SK-N-SH (cell line): ENCODE measurements at regions not wholly inside any gene's neighbourhood (a gene's known extent, or its start where the extent isn't known, plus 50 kb on each side); places are given as distances from the start of the nearest gene placed in this dataset.
A peak's percentile ranks its signal among the peaks of the same experiment; 100 is the strongest.

Experiments used
- CTCF ChIA-PET: fragments of 300-600, 350-600 bp; formaldehyde crosslinking; extraction: SDS; loops from one replicate; lab custom pipeline; 2021; lab: Yijun Ruan, JAX
- POLR2A ChIA-PET: fragments of 350-600 bp; sonication (Branson Sonifier 250); formaldehyde crosslinking; extraction: SDS; loops from one replicate; lab custom pipeline; 2020; ENCODE audit warnings: antibody characterized with exemption, inconsistent platforms; lab: Yijun Ruan, JAX
- DNase-seq: peaks from one replicate; pipeline ENCODE4 v3.0.0; 2012
- H2AFZ ChIP-seq: fragments of 200-600 bp; sonication (generic); 2 replicates; pipeline ENCODE4 v1.8.1; 2016; ENCODE audit warnings: antibody characterized with exemption, mild to moderate bottlenecking, low read depth
- H3F3A ChIP-seq: fragments of 200-600 bp; sonication (generic); replicated peaks from 2 replicates; pipeline ENCODE3; 2016; ENCODE audit warnings: antibody characterized with exemption, mild to moderate bottlenecking; ENCODE audit not compliant: insufficient read depth
- H3K27ac ChIP-seq, 2 experiments: fragments of 200-500 bp in 1 of 2; fragments of 200-600 bp in 1 of 2; sonication (Bioruptor generic) in 1 of 2; sonication (generic), shearing (Covaris generic) in 1 of 2; 2 replicates each; pipeline versions ENCODE4 v1.5.1 to v1.6.1; 2014 to 2016; ENCODE audit warnings: low read depth in 2 of 2, inconsistent platforms in 1 of 2, low read length in 1 of 2, mild to moderate bottlenecking in 1 of 2, mixed read lengths in 1 of 2
- H3K27me3 ChIP-seq: fragments of 200-600 bp; sonication (generic), shearing (Covaris generic); 2 replicates; pipeline ENCODE4 v1.6.1; 2016; ENCODE audit warnings: mixed run types; ENCODE audit not compliant: insufficient read depth
- H3K36me3 ChIP-seq, 2 experiments: fragments of 200-500 bp in 1 of 2; fragments of 200-600 bp in 1 of 2; sonication (Bioruptor generic) in 1 of 2; sonication (generic) in 1 of 2; replicated peaks in 1 of 2; 2 replicates each; pipeline versions ENCODE3 to v1.5.1; 2014 to 2016; ENCODE audit warnings: low read length in 1 of 2, mild to moderate bottlenecking in 1 of 2; ENCODE audit not compliant: insufficient read depth in 2 of 2, control insufficient read depth in 1 of 2
- H3K4me1 ChIP-seq, 2 experiments: fragments of 200-500 bp in 1 of 2; fragments of 200-600 bp in 1 of 2; sonication (Bioruptor generic) in 1 of 2; sonication (generic), shearing (Covaris generic) in 1 of 2; 2 replicates each; pipeline versions ENCODE4 v1.5.1 to v1.6.1; 2014 to 2016; ENCODE audit warnings: low read depth in 1 of 2, low read length in 1 of 2, mixed run types in 1 of 2; ENCODE audit not compliant: insufficient read depth in 2 of 2, control insufficient read depth in 1 of 2
- H3K4me2 ChIP-seq: fragments of 200-600 bp; sonication (generic), shearing (Covaris generic); 2 replicates; pipeline ENCODE4 v1.6.1; 2017; ENCODE audit warnings: mixed run types
- H3K4me3 ChIP-seq, 2 experiments: fragments of 200-500 bp in 1 of 2; fragments of 200-600 bp in 1 of 2; sonication (Bioruptor generic) in 1 of 2; sonication (generic), shearing (Covaris generic) in 1 of 2; 2 replicates each; pipeline versions ENCODE4 v1.5.1 to v1.8.1; 2014 to 2016; ENCODE audit warnings: low read depth in 2 of 2, inconsistent platforms in 1 of 2, low read length in 1 of 2, mild to moderate bottlenecking in 1 of 2, mixed read lengths in 1 of 2, moderate library complexity in 1 of 2
- H3K79me2 ChIP-seq: fragments of 200-600 bp; sonication (generic); 2 replicates; pipeline ENCODE4 v1.8.1; 2017; ENCODE audit warnings: mild to moderate bottlenecking; ENCODE audit not compliant: insufficient read depth
- H3K9ac ChIP-seq: fragments of 200-600 bp; sonication (generic); 2 replicates; pipeline ENCODE4 v1.6.1; 2017; ENCODE audit warnings: mixed run types
- H3K9me2 ChIP-seq: fragments of 200-600 bp; sonication (generic); 2 replicates; pipeline ENCODE4 v1.6.1; 2017; ENCODE audit warnings: mixed run types
- H3K9me3 ChIP-seq: fragments of 200-600 bp; sonication (generic); 2 replicates; pipeline ENCODE4 v1.6.1; 2017; ENCODE audit warnings: mixed run types, mild to moderate bottlenecking, moderate library complexity
- H4K20me1 ChIP-seq: fragments of 200-600 bp; sonication (generic); 2 replicates; pipeline ENCODE4 v1.6.1; 2017; ENCODE audit warnings: mild to moderate bottlenecking, mixed run types; ENCODE audit not compliant: insufficient read depth
- ELF1 ChIP-seq: IDR thresholded peaks from 2 replicates; pipeline ENCODE4 v1.4.0; 2012
- EP300 ChIP-seq, 2 experiments: IDR thresholded peaks; 2 replicates each; pipeline versions ENCODE4 v1.4.0 to v1.6.1; 2012; ENCODE audit warnings: borderline replicate concordance in 1 of 2, low read depth in 1 of 2, low read length in 1 of 2
- EZH2phosphoT487 ChIP-seq: fragments of 200-600 bp; sonication (generic); IDR thresholded peaks from 2 replicates; pipeline ENCODE4 v1.6.1; 2017; ENCODE audit warnings: low read depth, mixed run types, mild to moderate bottlenecking, antibody characterized with exemption, moderate library complexity, borderline replicate concordance
- FOXM1 ChIP-seq: IDR thresholded peaks from 2 replicates; pipeline ENCODE4 v1.4.0; 2012; ENCODE audit warnings: low read depth, mild to moderate bottlenecking
- GATA2 ChIP-seq: sonication (generic); formaldehyde crosslinking; IDR thresholded peaks from 2 replicates; pipeline ENCODE4 v1.5.0; 2020; ENCODE audit warnings: mild to moderate bottlenecking, missing genetic modification reagents
- MEF2A ChIP-seq: IDR thresholded peaks from 2 replicates; pipeline ENCODE4 v1.4.0; 2012; ENCODE audit warnings: low read depth, borderline replicate concordance
- MXI1 ChIP-seq: IDR thresholded peaks from 2 replicates; pipeline ENCODE4 v1.6.1; 2012; ENCODE audit warnings: mild to moderate bottlenecking, low read depth, low read length, improper control_type of control experiment
- NFIC ChIP-seq: IDR thresholded peaks from 2 replicates; pipeline ENCODE4 v1.4.0; 2012; ENCODE audit warnings: borderline replicate concordance
- NRF1 ChIP-seq: IDR thresholded peaks from 2 replicates; pipeline ENCODE4 v1.6.1; 2012; ENCODE audit warnings: low read depth, mild to moderate bottlenecking, low read length
- POLR2AphosphoS5 ChIP-seq: IDR thresholded peaks from 2 replicates; pipeline ENCODE4 v1.6.1; 2012; ENCODE audit warnings: low read depth, low read length
- RAD21 ChIP-seq: IDR thresholded peaks from 2 replicates; pipeline ENCODE4 v1.6.1; 2012; ENCODE audit warnings: mild to moderate bottlenecking, low read length
- RCOR1 ChIP-seq: fragments of 150-350 bp; IDR thresholded peaks from 2 replicates; pipeline ENCODE4 v1.6.1; 2017; ENCODE audit warnings: antibody characterized with exemption, low read length
- RFX5 ChIP-seq: IDR thresholded peaks from 2 replicates; pipeline ENCODE4 v1.6.1; 2012; ENCODE audit warnings: mild to moderate bottlenecking, improper control_type of control experiment, low read length
- SIN3A ChIP-seq: IDR thresholded peaks from 2 replicates; pipeline ENCODE4 v1.6.1; 2012; ENCODE audit warnings: low read depth, mild to moderate bottlenecking, low read length, moderate library complexity, borderline replicate concordance
- SMC3 ChIP-seq: IDR thresholded peaks from 2 replicates; pipeline ENCODE4 v1.6.1; 2012; ENCODE audit warnings: low read depth, low read length, improper control_type of control experiment
- TAF1 ChIP-seq: IDR thresholded peaks from 2 replicates; pipeline ENCODE4 v1.6.1; 2012; ENCODE audit warnings: low read depth, mild to moderate bottlenecking, low read length, moderate library complexity, borderline replicate concordance
- TCF12 ChIP-seq: IDR thresholded peaks from 2 replicates; pipeline ENCODE4 v1.4.0; 2012
- USF2 ChIP-seq: fragments of 150-350 bp; IDR thresholded peaks from 2 replicates; pipeline ENCODE4 v1.6.1; 2017; ENCODE audit warnings: antibody characterized with exemption, low read length, low read depth, borderline replicate concordance
- YY1 ChIP-seq: IDR thresholded peaks from 2 replicates; pipeline ENCODE4 v1.4.0; 2012; ENCODE audit warnings: low read depth, mild to moderate bottlenecking
- TF ChIP-seq, protein P1 (sequence below): IDR thresholded peaks from 2 replicates; pipeline ENCODE4 v1.6.1; 2012; ENCODE audit warnings: mild to moderate bottlenecking, low read depth, low read length, moderate library complexity
- TF ChIP-seq, protein P2 (sequence below): IDR thresholded peaks from 2 replicates; pipeline ENCODE4; 2012
- TF ChIP-seq, protein P3 (sequence below): fragments of 150-350 bp; IDR thresholded peaks from 2 replicates; pipeline ENCODE4 v1.6.1; 2016; ENCODE audit warnings: mild to moderate bottlenecking, low read depth, low read length

DNA sequence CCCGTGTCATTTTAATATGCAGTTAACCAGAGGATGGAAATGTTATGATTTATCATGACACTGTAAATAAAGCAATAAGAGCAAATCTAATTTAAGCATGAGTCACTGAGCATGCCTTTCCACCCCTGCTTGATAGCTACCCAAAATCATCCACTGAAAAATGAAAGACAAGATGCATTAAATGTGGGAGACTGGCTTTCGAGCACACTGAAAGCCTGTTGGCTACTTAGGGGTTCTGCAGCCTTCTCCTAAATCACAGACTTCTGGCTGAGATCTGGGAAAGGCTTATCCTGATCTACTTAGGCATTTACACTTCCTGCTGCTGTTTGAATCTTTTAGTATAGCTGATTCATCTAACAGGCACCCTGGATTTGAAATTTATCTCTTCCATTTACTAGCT, 778.3 kb upstream of the CDH7 start (continued):
- TF ChIP-seq, protein P1, sequence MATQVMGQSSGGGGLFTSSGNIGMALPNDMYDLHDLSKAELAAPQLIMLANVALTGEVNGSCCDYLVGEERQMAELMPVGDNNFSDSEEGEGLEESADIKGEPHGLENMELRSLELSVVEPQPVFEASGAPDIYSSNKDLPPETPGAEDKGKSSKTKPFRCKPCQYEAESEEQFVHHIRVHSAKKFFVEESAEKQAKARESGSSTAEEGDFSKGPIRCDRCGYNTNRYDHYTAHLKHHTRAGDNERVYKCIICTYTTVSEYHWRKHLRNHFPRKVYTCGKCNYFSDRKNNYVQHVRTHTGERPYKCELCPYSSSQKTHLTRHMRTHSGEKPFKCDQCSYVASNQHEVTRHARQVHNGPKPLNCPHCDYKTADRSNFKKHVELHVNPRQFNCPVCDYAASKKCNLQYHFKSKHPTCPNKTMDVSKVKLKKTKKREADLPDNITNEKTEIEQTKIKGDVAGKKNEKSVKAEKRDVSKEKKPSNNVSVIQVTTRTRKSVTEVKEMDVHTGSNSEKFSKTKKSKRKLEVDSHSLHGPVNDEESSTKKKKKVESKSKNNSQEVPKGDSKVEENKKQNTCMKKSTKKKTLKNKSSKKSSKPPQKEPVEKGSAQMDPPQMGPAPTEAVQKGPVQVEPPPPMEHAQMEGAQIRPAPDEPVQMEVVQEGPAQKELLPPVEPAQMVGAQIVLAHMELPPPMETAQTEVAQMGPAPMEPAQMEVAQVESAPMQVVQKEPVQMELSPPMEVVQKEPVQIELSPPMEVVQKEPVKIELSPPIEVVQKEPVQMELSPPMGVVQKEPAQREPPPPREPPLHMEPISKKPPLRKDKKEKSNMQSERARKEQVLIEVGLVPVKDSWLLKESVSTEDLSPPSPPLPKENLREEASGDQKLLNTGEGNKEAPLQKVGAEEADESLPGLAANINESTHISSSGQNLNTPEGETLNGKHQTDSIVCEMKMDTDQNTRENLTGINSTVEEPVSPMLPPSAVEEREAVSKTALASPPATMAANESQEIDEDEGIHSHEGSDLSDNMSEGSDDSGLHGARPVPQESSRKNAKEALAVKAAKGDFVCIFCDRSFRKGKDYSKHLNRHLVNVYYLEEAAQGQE, result no peak
- no peak for TF ChIP-seq NRF1
- TF ChIP-seq EP300 (IDR thresholded peaks at IDR 0.05; ENCODE audit: borderline replicate concordance in 1 of 2, low read depth in 1 of 2, low read length in 1 of 2), result peak in 1 of 2 experiments; percentile 69; a peak in 2 of 4 replicates
- no peak for TF ChIP-seq TCF12
- TF ChIP-seq POLR2AphosphoS5, result no peak
- TF ChIP-seq, protein P2, sequence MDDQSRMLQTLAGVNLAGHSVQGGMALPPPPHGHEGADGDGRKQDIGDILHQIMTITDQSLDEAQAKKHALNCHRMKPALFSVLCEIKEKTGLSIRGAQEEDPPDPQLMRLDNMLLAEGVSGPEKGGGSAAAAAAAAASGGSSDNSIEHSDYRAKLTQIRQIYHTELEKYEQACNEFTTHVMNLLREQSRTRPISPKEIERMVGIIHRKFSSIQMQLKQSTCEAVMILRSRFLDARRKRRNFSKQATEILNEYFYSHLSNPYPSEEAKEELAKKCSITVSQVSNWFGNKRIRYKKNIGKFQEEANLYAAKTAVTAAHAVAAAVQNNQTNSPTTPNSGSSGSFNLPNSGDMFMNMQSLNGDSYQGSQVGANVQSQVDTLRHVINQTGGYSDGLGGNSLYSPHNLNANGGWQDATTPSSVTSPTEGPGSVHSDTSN, result peak; percentile 14; the same call in 1 of the 2 replicates
- TF ChIP-seq RFX5, result no peak
- peak; percentile 6; the same call in 1 of the 2 replicates for TF ChIP-seq NFIC
- TF ChIP-seq ELF1, result no peak

- H3K4me3 ChIP-seq, result no peak overlapping the region
- peaks cover 0 to 13% of the 10 kb centered on the region in 2 experiments; a peak in 2 of 4 replicates for H3K4me1 ChIP-seq
- peak overlapping the region in 1 of 2 experiments; percentile 79; a peak in 2 of 4 replicates for H3K27ac ChIP-seq
- H2AFZ ChIP-seq, result no peak overlapping the region
- H3F3A ChIP-seq, result no peaks in the 10 kb centered on the region
- DNase-seq, result peak; percentile 52
- no peaks in the 10 kb centered on the region for H3K27me3 ChIP-seq
- H3K36me3 ChIP-seq, result no peaks in the 10 kb centered on the region
- no peaks in the 10 kb centered on the region for H3K79me2 ChIP-seq
- H3K9me2 ChIP-seq, result no peaks in the 10 kb centered on the region
- no peak overlapping the region for H3K4me2 ChIP-seq
- no peaks in the 10 kb centered on the region for H3K9me3 ChIP-seq
- CTCF ChIA-PET, result interaction anchor here (0.7 to 1.2 kb wide), 3 partner anchors 21 to 317 kb away, joined by 3 read pairs; no protein-coding TSS in a partner anchor
- H3K9ac ChIP-seq, result no peak overlapping the region
- POLR2A ChIA-PET, result no interaction called here
- no peaks in the 10 kb centered on the region for H4K20me1 ChIP-seq
- TF ChIP-seq RAD21 (peak; percentile 75), FOXM1 (no peak), SIN3A (no peak), USF2 (no peak), RCOR1 (peak; percentile 85), SMC3 (peak; percentile 26; the same call in 1 of the 2 replicates), TAF1 (no peak), NRF1 (no peak), YY1 (no peak), POLR2AphosphoS5 (no peak), MXI1 (no peak), EZH2phosphoT487 (no peak), MEF2A (no peak), GATA2 (peak; percentile 55), NFIC (no peak; the same call in 1 of the 2 replicates)
- TF ChIP-seq, protein P3, sequence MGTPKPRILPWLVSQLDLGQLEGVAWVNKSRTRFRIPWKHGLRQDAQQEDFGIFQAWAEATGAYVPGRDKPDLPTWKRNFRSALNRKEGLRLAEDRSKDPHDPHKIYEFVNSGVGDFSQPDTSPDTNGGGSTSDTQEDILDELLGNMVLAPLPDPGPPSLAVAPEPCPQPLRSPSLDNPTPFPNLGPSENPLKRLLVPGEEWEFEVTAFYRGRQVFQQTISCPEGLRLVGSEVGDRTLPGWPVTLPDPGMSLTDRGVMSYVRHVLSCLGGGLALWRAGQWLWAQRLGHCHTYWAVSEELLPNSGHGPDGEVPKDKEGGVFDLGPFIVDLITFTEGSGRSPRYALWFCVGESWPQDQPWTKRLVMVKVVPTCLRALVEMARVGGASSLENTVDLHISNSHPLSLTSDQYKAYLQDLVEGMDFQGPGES, result no peak; the same call in 1 of the 2 replicates
- TF ChIP-seq, protein P2, result peak; percentile 20
Measured at GRCh38 chr18:64966667-64967066, 784.1 kb upstream of the CDH7 start.
